DMS114 treated with DMSO at 0.1 percent for 48 hours (cell line): ENCODE measurements at regions not wholly inside any gene's neighbourhood (a gene's known extent, or its start where the extent isn't known, plus 50 kb on each side); places are given as distances from the start of the nearest gene placed in this dataset.
"Not testable (repeated sequence)": the region's sequence is repeated elsewhere in the genome, so short reads cannot be mapped to it uniquely, and the experiment has no call there.

Experiments
- DNase-seq: peaks from one replicate; lab custom pipeline; 2025; ENCODE audit not compliant: unreplicated experiment; lab: John Stamatoyannopoulos, UW

DNA sequence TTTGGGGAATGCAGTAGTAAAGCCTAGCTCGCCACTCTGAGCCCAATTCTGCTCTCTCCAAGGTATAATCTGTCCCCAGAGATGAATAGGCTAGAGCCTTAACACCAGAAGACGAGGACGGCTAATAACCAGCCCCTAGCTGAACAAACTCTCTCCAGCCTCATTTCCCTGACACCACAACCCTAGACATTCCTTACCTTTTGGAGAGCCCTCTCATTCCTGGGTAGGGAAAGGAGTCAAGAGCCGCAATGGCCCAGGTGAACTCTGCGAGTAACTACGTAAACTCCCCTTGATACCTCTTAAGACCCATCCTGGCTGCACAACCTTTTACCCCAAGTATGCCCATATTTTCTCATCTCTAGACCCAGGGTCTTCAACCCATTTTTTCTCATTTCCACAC lies 722.9 kb downstream of the BCL11A start:
- DNase-seq: no peak

DNA sequence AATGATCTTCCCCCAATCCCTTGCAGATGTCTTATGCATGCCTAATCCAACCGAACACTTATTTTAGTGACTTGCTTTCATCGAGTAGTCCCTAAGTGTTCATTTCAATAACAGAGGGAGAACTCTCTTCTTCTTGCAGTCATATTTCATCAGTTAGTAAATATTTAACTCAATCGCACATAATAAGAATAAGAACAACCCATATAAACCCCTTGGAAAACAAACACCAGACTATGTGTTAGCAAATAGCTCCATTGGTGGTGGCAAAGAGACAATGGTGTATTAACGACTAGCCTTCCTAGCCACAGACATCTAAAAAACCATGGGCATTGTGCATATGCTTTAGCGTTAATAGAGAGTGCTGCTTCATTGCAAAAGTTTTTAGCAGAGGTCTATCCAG lies 725.8 kb downstream of the BCL11A start:
- no peak for DNase-seq

DNA sequence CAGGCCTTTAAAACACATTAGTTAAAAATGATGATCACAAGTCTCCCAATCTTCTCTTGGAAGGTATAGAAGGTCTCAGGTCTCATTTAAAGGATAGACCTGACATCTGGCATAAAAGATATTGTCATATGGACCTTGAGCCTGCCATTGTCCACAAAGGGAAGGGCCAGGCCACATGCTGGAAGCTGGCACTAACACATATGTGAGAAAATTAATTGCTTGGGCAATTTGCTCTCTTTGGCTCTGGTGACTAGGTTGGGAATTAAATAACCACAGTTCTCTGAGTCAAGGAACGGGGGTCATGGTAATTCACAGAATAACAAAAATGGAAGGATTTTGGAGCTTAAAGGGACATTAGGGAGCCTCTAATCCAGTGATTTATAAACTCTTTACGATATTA lies 727.3 kb downstream of the BCL11A start:
- no peak for DNase-seq

DNA sequence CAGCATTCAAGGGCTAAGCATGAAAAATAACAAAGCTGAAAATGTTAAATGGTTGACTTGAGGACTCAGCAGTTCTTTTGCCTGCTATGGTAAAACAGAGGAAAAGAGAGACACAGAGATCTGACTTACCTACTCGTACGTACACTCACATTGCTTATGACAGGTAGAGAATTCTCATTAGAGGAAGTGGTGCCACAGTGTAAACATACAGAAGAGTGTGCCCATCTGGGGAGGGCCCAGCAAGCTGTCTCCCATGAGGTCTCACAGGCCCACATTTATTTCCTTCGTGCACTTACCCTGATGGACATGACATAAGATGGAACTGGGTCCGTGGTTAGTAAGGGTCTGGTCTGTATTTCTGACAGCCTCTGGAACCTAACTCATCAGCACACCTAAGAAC lies 729.1 kb downstream of the BCL11A start:
- DNase-seq: no peak

DNA sequence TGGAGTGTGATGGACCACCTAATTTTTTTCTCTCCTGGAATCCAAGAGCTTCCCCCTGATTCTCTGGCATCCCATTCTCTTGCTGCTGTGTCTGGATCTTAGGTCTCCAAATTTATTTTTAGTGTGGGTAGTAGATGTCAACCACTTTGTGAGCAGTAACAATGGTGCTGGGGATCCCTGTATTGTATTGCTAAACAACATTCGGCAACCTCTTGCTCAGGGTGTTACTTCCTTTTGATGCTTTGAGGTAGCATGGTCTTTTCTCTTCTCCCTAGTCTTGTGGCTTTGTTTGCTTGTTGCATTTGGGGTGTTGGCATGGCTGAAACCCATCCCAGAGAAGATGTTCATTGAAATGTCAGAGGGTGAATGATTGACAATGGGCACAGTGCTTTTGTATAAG lies 737.4 kb downstream of the BCL11A start:
- DNase-seq: no peak

DNA sequence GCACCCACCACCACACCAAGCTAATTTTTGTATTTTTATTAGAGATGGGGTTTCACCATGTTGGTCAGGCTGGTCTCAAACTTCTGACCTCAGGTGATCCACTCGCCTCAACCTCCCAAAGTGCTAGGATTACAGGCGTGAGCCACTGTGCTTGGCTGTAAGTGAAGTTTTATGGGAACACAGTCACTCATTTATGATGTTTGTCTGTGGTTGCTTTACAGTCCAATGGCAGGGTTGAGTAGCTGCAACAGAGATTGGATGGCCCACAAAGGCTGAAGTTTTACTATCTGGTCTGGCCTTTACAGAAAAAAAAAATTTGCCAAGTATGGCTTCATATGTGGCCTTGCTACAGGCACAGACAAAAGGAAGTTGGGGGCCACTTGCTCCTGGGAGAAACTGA lies 743.2 kb downstream of the BCL11A start:
- DNase-seq: not testable (repeated sequence)

DNA sequence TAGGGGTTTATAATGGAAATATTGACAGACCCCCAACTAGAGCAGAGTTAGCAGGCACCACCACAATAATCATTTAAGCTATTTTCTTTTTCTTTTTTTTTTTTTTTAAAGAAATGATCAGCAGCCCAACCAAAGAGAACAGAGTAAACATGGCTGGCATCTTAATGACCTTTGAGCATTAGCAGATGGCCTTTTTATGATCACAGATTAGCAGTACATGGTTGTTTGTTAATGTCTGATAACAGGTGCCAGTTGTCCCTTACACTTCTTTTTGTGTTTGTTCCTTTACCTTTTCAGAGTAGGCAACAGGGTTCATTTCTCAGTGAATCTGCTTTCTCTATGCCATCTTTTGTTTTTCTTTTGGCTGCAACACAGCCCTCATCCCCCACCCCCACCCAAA lies 747.0 kb downstream of the BCL11A start:
- no peak for DNase-seq

DNA sequence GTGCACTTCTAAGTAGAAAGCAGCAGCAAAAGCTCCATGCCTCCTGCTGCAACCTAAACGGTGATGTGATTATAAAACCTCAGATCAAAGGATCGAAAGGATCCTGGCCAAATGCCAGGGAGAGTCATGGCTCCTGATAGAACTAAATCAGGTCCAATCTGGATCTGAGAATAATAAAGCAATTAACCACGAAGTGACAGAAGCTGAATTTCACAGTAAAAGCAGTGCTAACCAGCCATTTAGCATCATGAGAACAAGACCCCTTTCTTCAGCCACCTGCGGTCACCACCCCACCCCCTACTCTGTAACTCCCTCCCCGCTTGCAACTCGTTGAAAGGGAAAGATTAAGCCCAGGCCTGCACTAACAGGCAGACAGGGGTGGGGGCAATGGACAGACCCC lies 748.7 kb downstream of the BCL11A start:
- no peak for DNase-seq

DNA sequence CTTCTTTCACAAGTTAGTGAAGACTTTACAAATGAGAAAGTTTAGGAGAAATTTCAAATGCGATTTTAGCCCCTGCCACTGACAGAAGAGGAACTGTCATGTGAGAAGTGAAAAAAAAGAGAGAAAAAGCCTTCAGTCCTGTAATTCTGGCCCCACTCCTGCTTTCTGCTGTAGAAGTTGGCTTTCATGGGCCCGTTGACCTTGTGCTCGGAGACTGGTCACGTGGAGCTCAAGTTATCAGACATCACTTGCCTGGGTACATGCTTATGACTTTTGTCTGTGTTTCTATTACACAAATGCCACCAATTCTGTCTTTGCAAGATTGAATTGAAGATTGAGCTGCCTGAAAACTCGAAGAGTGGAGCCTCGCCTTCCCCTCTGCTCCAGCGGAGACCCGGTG lies 749.9 kb downstream of the BCL11A start:
- DNase-seq: no peak

DNA sequence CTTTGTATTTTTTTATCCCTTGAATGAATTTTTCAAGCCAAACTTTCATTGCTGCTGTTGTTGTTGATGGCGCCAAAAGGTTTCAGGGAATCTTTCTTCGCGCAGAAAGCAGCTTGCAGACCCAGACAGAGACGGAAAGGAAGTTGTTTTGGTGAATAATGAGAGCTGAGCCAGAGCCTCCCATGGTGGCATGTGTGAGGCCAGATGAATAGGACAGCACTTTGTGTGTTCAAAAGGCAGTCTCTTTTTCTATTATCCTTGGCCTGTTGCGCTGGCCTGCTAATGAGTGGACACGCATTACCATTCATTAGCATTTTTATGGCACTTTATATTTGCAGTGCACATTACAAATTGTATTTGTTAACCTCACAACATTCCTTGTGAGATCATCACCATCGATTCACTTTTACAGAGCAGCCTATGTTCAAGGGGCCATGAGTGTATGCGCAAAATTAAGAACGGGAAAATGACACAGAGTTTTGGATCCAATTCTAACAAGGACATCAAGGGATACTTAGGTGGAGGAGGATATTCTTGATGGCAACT lies 754.7 kb downstream of the BCL11A start:
- no peak for DNase-seq

DNA sequence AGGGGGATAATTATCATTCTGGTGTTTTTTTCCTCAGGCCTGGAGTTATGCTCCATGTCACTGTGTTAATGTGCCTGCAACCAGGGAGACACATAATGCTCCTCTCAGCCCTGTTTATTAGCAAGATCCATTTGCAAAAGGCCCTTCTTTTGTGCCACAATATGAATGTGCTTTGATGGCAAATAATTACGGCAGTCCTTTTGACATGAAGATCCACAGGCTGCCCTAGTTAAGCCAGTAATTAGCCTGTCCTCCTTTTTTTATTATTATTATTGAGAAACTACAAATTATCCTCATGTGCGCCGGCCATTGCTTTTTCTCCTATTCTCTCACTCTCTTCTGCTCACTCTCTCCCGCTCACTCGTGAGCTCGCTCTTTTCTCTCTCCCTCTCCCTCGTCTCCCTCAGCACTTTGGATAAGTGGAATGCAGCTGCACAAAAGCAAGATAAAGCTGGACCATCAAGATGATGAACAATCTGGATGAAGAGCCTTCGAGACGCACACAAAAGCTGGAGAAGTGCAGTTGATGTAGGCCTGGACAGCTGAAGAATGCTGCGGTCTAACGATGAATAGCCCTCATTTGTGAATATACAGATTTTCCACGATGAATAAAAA lies 762.3 kb downstream of the BCL11A start:
- no peak for DNase-seq

DNA sequence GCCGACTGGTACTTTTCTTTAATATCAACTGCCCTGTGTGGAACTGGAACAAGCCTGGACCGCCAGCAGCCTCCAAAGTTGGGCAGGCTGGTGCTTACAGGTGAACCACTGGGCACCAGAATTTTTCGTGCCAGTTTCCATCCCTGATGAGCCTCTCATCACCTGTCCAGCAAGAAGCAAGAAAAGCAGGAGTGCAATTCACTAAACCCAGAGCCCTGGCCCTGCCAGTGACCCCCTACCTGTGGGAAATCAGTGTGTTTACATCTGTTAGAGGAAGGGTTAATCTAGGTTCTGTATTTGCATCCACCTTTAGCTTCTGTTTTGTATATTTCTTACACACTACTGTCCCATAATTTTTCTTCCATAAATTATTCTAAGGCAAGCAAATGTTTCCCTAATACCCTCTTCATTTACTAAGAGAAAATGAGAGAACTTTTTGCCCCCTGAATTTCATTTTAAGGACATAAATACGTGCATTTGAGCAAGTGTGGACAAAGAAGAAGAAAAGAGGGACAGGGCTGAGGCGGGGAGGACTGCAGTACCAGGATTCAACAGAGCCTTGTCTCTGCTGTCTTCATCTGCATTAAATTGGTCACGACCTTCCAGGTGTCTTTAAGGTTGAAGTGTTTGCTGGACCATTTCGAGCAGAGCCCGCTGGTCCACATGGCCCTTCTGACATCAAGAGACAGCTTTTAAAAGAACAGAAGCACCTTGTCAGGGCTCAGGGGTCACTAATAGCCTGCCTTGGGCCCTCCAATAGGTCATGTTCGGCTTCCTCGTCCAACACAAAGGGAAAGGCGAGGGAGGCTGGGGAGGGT lies 763.1 kb downstream of the BCL11A start:
- no peak for DNase-seq

DNA sequence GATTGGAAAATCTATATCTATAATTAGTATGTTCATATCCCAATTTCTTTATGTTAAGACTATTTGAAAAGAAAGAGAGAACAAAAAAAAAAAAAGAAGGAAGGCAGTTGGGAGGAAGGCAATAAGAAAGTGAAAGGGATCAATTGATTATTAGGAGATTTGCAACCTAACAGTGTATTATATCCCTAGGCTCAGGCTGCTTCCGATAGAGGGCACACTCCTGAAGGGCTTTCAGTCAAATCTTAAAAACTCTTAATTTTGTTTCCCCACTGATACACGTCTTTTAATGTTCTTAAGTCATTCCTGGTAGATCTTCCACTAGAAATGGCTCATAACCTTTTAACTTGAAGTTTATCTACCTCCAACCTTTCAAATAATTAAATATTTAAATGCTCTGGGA lies 763.9 kb downstream of the BCL11A start:
- no peak for DNase-seq

DNA sequence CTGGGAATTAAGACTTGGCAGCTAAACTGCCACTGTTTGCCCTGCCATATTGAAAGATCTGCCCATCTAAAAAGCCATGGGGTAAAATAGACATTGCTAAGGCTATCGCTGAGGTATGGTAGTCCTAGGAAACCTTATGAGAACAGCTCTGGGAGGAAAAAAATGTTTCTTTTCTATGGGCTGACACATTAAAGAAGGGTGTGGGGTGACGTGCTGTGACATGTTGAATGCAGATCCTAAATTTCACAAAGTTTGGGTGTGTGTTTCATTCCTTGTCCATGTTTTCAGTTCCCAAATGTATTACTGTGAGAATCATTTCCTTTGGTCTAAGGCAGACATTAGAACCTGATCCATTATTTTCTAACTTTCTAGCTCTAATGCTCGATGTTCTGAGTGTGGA lies 766.4 kb downstream of the BCL11A start:
- no peak for DNase-seq

DNA sequence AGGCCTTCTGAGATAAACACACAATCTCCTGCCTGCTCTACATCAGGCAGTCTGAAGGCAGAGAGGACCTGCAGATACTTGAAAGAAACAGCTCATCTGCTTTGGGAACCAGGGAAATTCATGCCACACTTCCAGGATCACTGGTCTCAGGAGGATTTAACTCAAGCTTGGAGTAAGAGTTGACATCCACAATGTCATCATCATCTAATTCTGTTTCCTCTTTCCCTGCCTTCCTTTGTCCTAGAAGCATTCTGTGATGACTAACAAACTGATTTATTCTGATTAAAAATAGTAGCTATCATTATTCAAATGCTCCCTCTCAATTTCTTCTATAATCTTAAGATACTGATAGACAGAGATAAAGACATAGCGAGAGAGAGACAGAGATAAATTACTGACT lies 766.8 kb downstream of the BCL11A start:
- DNase-seq: no peak

DNA sequence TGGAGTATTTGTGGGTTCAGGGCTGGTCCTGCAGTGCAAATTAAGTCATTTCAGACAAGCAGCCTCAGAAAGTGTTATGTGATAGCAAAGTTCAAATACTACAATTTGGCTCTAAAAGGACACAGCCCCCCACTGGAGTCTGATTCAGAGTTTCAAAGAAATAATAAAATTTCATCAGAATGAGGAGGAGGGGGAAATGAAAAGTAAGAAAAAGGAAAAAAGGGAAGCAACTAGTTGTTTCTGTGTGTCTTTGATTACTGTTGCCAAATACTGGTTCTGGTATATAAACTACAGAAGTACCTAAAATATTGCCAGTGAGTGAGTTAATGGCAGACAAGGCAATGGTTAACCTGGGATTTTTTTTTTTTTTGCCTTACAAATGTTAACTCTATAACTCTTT lies 773.9 kb downstream of the BCL11A start:
- DNase-seq: no peak

DNA sequence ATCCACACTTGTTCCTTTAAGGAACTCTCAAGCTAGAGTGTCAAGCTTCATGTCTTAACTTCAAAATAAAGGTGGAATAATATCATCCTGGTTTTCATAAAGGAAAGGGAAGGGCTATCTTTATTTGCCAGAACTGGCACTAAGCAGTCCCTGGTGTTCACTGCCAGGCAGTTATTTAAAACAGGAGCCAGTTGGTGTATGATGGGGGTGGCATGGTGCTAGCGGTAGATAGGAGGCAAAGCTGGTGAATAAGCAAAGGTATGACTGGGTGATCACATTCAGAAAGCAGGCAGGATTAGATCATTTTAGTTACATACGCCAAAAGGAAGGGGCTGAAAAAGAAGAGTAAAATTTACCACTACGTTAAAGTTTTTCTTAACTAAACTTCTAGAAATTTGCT lies 776.3 kb downstream of the BCL11A start:
- DNase-seq: no peak

DNA sequence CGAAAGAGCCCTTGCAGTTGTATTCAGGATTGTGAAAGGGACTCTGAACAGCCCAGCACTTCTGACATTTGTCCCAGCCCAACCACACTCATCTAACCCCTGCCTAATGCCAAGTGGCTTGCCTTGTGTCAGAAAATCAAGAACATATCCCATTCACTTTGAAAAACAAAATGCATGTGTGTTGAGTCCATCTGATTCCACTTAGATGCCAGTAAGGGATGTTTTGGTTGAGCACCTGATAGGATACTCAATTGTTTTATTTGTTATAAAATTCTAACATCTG lies 776.8 kb downstream of the BCL11A start:
- no peak for DNase-seq

DNA sequence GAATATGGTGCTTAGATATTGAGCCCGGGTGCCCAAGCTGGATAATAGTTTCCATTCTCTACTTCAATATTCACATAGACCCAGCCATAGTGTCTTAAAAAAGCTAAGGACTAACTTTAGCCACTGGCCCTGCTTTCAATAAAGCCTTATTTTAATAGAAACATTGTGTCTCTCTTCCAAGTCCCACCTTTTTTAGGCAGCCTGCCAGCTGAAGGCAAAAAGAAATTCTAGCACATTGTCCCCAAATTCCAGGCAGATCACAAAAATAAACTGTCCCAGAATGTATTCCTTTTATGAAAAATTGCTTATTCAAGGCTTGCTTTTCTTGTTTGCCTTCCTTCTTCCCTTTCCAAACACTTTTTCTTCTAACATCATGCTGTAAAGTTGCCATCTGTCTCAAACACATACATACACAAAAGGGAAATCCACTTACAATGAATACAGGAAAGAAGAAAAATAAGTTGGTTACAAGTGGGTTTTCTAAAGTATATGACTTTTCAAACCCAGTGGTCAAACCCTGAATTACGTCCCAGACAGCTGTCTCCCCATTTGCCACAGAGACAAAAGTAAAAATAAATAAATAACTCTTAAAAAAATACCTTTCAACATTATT lies 778.5 kb downstream of the BCL11A start:
- DNase-seq: no peak

DNA sequence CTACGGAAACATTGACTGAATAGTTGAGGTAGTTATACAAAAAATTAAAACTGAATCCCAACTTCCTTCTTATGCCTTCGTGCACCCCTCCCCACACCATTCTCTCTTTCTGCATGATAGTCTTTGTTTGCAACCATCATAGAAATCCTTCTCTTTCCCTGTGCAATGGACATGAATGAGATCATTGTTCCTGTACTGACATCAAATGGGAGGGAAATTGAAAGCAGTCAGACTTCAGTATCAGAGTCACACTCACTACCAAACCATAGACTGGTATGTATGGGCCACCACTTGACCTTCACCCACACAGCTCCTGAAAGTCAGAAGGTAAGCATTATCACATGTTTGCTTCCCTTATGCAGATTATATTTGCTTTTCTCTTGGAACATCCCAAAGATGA lies 782.8 kb downstream of the BCL11A start:
- DNase-seq: no peak

DNA sequence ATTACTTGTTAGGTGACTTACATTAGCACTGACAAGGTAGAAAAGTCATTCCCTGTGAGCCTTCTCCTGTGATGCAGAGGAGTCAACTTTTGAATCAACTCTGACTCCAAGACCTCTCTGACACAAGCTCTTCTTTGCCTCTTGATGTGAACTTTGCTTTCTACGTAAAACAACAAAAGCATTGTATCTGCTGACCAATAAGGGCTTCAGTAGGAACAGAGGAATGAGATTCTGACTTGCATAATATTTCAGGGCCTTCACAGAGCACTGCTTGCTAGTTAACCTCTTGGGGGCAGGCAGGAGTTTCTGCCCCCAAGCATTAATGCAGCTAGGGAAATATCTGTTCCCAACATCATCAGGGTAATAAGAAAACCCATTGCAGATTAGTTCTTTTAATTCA lies 791.5 kb downstream of the BCL11A start:
- no peak for DNase-seq

DNA sequence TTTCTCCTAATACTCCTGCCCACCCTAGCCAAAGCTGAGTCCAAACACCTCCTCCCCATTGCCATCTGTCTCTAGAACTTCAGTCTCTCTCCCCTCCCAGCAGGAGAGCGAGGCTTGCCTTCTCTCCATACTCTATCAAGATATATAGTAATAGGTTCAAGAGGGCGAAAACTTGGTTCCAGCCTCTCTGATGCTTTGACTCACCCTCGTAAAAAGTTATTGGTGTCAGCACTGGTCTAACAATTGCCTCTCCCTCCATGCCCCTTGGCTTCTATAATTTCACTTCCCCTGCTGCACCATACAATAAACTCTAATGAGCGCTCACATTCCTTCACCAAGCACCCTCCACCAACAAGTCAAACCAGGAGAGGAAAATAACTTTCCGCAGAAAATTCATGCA lies 797.3 kb downstream of the BCL11A start:
- no peak for DNase-seq
